ENCODE measurements at regions not wholly inside any gene's neighbourhood (a gene's known extent, or its start where the extent isn't known, plus 50 kb on each side); places are given as distances from the start of the nearest gene placed in this dataset.
"Not testable (repeated sequence)": the region's sequence is repeated elsewhere in the genome, so short reads cannot be mapped to it uniquely, and the experiment has no call there.

DNA sequence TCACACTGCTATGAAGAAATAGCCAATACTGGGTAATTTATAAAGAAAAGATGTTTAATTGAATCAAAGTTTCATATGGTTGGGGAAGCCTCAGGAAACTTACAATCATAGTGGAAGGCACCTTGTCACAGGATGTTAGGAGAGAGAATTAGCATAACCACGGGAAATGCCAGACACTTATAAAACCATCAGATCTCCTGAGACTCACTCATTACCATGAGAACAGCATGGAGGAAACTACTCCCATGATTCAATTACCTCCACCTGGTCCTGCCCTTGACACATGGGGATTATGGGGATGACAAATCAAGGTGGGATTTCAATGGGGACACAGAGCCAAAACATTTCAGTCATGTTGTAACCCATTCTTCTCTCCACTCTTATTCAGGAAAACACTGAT lies 472.9 kb upstream of the FSIP2 start:
- no peak for DNase-seq (ENCODE audit: low read depth)

DNA sequence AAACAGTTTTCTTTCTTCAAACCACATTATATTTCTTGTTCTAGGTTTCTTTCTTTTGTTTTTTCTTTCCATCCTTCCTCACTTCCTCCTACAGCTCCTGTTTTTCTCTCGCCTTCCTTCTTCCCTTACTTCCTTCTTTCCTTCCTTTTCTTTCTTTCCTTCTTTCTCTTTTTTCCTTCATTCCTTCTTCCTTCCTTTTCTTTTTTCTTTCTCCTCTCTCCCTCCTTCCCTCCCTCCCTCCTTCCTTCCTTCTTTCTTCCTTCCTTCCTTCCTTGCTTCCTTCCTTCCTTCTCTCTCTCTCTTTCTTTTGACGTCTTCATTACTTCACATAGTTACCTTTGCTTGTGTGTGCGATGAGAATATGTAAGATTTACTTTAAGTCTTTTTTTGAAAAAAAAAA lies 470.0 kb upstream of the FSIP2 start:
- DNase-seq (ENCODE audit: low read depth), result no peak

DNA sequence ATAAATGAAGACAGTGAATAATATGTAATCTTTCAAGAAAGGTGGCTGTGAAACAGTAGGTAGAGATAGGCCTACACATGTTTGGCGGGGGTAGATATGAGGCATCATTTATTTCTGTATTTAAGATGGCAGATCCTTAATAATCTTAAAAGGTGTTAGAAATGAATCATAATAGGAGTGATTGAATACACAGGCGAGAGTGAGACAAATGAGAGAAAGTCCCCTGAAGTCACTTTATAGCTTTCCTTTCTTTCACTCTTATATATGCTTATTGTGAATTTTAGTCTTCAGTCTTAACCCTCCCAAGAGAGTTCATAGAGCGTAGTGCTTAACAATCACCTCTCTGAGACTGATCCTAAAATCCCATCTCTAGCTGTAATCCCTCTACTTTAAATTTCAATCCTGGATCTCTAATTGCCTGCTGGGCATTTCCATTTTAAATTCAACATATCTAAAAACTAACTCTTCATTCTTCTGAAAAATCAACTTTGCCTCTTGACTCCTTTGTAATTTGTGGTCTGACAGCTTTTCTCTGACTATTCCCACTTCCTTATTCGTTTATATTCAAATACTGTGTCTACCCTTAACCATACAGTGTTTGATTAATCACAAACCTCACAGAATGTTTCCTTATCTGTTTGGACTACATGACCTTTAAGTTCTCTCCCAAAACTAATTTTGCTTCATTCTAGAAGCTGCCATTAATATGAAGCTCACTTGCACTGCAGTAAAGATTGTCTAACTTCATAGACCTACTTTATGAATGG lies 463.7 kb upstream of the FSIP2 start:
- DNase-seq (ENCODE audit: low read depth), result no peak

DNA sequence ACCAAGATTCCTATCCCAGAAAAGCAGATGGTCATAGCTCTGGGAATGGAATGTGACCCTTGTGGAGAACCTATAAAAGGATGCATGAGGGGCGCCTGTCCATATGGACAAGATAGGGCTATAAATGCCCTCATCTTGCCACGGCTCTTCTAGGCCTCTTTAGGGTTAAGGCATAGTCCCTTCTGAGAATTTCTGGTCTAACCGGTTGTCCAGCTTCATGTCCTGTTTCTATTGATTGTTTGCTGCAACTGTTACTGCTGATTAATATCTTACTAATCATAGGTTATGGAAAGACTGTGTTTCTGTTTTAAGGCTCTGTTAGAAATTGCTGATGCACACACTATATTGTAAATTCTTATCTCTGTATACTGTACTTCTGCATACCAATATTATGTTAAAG lies 462.6 kb upstream of the FSIP2 start:
- not testable (repeated sequence) for DNase-seq (ENCODE audit: low read depth)

DNA sequence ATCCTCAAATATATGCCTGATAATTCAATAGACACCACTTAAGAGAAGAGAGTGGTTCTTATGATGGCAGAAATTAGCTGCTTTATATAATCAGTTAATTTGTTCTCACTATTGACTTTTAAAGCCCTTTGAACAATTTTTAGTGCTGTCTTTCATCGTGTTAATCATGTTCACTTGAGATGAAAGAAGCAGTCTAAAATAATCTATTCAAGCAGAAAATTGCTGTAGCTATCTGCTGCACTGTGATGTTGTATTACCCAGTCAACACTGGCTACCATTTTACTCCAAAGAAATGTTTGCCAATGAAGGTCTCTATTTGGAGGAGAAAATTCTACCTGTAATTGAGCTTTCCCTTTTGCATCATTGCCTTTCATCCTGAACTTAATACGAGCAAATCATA lies 459.8 kb upstream of the FSIP2 start:
- DNase-seq (ENCODE audit: low read depth), result no peak

DNA sequence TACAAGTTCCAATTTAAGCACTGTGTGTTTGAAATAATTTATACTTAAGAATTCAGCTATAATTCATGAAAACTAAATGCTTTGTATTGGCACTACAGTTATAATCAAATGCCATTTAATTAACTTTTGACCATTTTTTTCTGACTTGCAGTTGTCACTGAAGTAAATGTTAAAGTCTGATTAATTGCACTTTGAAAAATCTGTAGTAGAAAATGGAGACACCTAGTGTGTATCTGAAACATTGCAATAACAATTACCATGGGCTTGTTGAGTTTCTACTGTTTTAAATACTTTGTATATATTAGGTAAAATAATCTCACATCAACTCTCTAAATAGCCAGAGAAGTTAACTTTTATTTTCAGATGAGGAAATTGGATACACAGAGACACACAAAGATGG lies 458.6 kb upstream of the FSIP2 start:
- no peak for DNase-seq (ENCODE audit: low read depth)

DNA sequence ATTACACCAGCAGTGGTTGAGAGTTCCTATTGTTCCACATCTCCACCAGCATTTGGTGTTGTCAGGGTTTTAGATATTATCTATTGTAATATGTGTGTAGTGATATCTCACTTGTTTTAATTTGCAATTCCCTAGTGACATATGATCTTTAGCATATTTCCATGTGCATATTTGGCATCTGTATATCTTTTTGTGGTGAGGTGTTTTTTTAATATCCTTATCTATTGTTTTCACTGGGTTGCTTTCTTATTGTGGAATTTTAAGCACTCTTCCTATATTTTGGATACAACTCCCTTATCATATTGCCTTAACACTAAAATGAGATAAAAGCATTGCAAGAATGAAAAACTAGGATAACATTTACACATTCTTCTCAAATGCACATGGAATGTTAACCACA lies 453.9 kb upstream of the FSIP2 start:
- no peak for DNase-seq (ENCODE audit: low read depth)

DNA sequence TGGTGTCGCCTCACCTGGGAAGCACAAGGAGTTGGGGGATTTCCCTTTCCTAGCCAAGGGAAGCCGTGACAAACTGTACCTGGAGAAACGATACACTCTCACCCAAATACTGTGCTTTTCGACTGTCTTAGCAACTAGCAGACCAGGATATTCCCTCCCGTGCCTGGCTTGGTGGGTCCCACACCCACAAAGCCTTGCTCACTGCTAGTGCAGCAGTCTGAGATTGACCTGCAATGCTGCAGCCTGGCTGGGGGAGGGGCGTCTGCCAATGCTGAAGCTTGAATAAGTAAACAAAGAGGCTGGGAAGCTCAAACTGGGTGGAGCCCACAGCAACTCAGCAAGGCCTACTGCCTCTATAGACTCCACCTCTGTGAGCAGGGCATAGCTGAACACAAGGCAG lies 448.6 kb upstream of the FSIP2 start:
- not testable (repeated sequence) for DNase-seq (ENCODE audit: low read depth)

DNA sequence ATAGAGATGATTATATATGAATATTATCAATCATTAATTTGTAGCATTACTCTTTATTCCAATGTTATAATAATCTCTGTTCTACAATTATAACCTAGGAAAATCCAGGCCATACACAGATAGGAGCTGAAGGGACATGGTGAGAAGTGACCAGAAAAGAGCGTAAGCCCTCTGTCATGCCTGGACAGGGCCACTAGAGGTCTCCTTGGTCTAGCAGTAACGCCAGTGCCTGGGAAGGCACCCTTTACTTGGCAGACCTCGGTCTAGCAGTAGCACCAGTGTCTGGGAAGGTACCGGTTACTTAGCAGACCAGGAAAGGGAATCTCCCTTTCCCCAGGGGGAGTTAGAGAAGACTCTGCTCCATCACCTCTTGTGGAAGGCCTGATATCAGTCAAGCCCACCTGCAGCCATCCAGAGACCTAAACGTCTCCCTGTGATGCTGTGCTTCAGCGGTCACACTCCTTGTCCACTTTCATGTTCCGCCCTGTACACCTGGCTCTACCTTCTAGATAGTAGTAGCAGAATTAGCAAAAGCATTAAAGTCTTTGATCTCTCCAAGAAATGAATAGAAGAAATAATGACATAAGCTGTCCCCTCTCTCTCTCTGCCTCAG lies 447.5 kb upstream of the FSIP2 start:
- DNase-seq (ENCODE audit: low read depth), result peak; percentile 8

DNA sequence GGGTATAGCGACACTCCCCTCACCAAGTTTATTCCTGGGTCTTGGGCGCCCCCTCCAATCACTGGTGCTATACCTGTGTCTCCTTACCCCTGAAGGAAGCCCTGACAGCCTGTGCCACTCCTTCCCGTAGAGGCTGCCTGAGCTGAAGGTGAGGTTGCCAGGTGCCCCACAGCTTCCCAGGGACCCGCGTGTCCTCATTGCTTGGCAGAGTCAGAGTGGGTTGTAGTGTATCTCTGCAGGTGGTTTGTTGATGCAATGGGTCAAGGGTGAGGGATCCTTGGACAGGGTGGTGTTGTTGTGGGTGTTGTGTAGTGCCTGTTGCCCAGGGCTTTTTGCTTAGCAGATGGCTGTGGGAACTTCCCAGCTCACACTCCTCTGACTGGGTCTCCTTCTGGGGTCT lies 438.7 kb upstream of the FSIP2 start:
- DNase-seq (ENCODE audit: low read depth), result no peak

DNA sequence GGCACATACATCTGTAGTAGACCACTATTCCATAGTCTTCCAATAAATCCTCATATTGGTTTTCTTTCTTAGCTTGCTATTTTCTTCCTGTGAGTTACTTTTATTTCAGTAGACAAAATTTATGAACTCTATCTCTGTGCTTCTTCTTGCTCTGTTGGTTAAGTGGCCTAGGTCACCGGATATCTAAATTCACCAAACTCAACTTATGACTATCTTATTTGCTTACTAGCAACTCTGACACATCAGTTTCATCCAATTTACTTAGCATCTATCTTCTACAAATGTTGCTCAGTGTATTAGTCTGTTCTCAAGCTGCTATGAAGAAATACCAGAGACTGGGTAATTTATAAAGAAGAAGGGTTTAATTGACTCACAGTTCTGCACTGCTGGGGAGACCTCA lies 432.5 kb upstream of the FSIP2 start:
- no peak for DNase-seq (ENCODE audit: low read depth)

DNA sequence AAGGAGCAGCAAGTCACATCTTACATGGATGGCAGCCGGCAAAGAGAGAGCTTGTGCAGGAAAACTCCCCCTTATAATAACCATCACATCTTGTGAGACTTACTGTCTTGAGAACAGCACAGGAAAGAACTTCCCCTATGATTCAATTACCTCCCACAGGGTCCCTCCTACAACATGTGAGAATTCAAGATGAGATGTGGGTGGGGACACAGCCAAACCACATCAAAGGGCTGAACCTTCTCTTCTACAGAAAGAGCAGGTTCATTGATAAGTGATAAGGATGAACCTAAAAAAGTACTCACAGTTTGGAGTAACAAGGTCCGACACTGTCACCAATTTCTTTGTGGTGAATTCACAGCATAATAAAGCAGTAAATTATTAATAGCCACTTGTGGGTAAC lies 422.2 kb upstream of the FSIP2 start:
- DNase-seq (ENCODE audit: low read depth), result no peak

DNA sequence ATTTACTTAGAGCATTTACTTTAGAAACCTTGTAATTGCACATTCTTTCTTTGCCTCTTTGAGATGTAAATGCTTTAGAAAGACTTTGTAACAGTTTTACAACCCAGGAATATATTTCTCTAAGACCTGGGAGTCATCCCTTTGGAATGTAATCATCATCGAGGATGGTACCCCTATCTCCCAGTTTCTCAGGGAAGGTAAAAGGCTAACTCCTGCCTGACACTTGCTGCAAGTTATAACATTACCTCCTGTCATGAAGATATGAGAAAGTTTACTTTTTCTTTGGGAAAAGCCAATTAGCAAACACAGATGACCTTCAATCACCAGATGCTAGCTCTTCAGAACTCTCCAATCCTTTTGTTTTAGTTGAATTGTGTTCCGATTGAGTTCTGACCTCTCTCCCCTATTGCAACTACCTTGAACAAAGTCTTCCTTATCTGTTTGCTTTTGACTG lies 420.3 kb upstream of the FSIP2 start:
- no peak for DNase-seq (ENCODE audit: low read depth)

DNA sequence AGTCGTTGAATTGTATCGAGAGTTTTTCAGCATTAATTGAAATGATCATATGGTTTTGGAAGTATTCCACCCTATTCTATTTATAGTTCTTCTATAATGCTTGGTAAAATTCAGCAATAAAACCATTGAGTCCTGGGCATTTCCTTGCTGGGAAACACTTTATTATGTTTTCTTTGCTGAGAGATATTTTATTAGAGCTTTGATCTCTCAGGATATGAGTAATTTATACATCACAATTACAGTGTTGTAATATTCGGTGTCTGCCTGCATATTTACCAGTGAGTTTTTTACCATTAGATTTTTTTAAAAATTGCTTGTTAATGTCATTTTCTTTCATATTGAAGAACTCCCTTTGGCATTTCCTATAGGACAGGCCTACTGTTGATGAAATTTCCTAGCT lies 402.7 kb upstream of the FSIP2 start:
- no peak for DNase-seq (ENCODE audit: low read depth)

DNA sequence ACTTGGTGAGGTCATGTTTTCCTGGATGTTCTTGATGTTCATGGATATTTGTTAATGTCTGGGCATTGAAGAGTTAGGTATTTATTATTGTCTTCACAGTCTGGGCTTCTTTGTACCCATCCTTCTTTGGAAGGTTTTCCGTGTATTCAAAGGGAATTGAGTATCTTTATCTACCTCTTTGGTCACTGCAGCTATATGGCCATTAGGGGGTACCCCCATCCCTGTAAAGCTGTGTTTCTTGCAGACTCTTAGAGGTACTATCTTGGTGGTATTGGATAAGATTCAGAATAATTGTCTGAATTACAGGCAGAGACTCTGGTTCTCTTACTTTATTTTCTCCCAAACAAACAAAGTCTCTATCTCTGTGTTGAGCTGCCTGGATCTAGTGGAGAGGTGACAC lies 401.6 kb upstream of the FSIP2 start:
- no peak for DNase-seq (ENCODE audit: low read depth)

DNA sequence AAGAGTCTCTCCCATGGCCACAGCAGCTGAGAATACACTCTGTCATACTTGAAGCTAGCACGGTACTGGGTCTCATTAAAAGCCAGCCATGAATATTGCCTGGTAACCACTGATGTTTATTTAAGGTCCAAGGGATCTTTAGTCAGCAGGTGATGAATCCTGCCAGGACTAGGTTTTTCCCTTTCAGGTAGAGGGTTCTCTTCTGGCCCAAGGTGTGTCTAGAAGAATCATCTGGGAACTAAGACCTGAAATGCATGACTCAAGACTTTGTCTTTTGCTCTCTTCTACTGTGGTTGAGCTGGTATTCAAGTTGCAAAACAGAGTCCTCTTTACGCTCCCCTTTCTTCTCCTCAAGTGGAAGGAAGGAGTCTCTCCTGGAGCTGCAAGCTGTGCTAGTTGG lies 400.5 kb upstream of the FSIP2 start:
- DNase-seq (ENCODE audit: low read depth), result no peak

DNA sequence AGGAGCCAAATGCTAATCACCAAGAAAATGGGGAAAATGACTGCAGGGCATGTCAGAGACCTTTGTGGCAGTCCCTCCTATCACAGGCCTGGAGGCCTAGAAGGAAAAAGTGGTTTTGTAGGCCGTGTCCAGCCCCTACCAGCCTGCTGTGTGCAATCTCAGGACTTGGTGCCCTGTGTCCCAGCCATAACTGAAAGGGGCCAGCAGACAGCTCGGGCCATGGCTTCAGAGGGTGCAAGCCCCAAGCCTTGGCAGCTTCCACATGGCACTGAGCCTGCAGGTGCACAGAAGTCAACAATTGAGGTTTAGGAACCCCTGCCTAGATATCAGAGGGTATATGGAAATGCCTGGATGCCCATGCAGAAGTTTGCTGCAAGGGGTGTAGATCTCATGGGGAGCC lies 391.2 kb upstream of the FSIP2 start:
- no peak for DNase-seq (ENCODE audit: low read depth)

DNA sequence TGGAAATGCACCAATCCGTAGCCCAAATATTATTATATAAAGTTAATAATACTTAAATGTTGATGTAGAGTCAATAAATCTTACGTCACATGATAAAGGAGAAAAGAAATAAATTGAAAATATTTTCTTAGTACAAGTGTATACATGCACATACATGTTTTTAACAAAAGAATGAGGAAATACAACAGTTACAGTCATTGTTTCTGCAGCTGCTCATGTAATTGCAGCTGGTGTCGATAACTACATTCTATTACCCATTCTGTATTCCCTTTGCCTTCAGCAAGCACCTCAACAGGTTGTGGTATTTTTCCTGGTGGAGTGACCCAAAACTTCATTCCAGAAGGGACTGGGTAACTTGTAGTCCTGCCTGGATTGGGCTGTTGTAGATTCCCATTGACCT lies 377.8 kb upstream of the FSIP2 start:
- no peak for DNase-seq (ENCODE audit: low read depth)

DNA sequence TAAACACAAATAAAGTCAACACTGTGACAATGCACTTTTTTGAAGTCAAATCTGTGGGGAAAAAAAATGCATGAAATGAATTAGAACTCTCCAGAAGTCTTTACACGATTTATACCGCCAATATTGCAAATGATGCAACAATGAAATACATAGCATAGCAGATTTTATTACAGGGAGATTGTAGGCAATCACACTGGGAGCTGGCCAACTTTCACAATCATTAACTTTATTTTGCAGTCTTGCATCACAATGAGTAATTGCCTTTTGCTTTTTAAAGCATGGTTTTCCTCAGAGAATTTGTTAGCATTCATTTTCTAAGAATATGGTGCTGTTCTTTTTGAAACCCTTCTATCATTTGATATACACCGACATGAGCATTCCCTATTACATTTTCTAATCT lies 366.4 kb upstream of the FSIP2 start:
- no peak for DNase-seq (ENCODE audit: low read depth)

DNA sequence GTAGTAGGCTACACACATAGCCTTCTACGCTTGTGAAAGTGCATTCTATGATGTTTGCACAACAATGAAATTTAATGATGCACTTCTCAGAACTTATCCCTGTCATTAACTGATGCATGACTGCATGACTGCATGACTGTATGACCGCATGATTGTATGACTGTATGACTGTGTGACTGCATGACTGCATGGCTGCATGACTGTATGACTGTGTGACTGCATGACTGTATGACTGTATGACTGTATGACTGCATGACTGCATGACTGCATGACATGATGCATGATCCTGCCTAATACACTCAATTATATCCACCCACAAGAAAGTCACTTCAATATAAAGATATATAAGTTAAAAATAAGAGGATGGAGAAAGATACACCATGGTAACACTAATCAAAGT lies 365.4 kb upstream of the FSIP2 start:
- no peak for DNase-seq (ENCODE audit: low read depth)

DNA sequence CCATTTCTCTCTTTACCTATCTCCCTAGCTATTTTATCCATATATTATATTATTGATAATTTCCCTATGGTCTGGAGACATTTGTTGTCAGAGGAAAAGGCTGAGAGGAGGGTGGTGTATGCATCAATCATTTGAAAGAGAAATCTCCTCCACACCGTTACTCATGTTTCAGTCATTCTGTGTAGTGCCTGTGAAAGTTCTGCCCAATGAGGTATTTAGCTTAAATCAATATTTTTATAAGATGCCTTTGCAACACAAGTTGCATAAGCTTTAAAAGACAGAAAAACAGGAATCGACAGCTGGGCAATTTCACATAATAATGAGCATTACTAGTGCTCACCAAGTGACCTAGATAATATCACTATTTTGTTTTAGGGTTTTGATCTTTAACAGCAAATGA lies 363.7 kb upstream of the FSIP2 start:
- DNase-seq (ENCODE audit: low read depth), result no peak

DNA sequence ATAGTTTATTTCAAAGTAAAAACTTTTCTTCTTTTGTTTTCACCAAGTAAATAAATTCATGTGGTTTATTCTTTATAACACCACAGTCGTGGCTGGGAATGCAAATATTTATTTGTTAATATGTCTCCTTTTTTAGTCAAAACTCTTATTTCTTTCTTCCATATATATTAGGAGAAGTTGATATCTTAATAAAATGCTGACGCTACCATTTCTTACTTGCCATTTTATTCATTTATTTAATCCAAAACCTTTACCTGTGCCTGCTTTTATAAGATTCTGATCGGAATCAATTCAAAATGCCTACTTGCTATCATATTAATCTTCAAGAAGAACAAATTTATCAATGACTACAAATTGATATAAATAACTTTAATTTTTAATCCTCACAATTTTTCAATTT lies 362.9 kb upstream of the FSIP2 start:
- no peak for DNase-seq (ENCODE audit: low read depth)

DNA sequence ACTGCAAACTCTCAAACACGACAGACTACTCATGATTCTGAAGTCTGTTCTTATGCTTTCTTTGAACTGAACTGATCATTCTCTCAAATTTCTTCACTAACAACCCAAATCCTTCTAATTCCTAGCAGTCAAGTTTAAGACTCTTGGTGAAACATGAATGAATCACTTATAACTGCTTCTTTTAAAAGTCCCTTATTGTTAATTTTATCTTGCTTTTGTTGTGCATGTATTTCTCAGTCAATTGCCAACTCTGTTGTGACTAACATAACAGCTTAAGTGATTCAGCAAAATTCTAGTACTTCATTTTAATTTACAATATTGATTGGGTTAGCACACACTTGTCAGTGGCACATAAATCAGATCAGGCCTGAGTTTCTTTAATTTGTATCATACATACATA lies 357.0 kb upstream of the FSIP2 start:
- no peak for DNase-seq (ENCODE audit: low read depth)

All from Daoy (cell line).